HUES64 (cell line): ENCODE measurements at regions not wholly inside any gene's neighbourhood (a gene's known extent, or its start where the extent isn't known, plus 50 kb on each side); places are given as distances from the start of the nearest gene placed in this dataset.

ENCODE experiments used
- H3K27ac ChIP-seq: 2 replicates; pipeline ENCODE4 v1.7.0; 2013; ENCODE audit warnings: low read depth, low read length, inconsistent platforms
- H3K27me3 ChIP-seq: 2 replicates; pipeline ENCODE4 v1.6.1; 2013; ENCODE audit warnings: mild to moderate bottlenecking, low read length; ENCODE audit not compliant: insufficient read depth
- H3K36me3 ChIP-seq: 2 replicates; pipeline ENCODE4 v1.6.1; 2013; ENCODE audit warnings: mild to moderate bottlenecking, low read length; ENCODE audit not compliant: insufficient read depth
- H3K4me1 ChIP-seq: 2 replicates; pipeline ENCODE4 v1.6.1; 2013; ENCODE audit warnings: mild to moderate bottlenecking, low read length, moderate library complexity; ENCODE audit not compliant: insufficient read depth
- H3K4me3 ChIP-seq: 2 replicates; pipeline ENCODE4 v1.5.1; 2013; ENCODE audit warnings: mild to moderate bottlenecking, low read length, moderate library complexity
- H3K9ac ChIP-seq: 2 replicates; pipeline ENCODE4 v1.6.1; 2013; ENCODE audit warnings: mild to moderate bottlenecking, low read depth, low read length
- H3K9me3 ChIP-seq: 2 replicates; pipeline ENCODE4 v1.6.1; 2013; ENCODE audit warnings: low read depth, low read length; ENCODE audit not compliant: insufficient read depth
- WGBS: fragments of 150-250, 120-280 bp; methylation state at CpG from one replicate; pipeline ENCODE4 v1.1.7; 2013; ENCODE audit warnings: missing lambda C conversion rate; 5-methylcytosine and 5-hydroxymethylcytosine counted together

GRCh38 chr10:10644676-10645385 is 372.8 kb upstream of the CELF2 start:
- Histone ChIP-seq H3K9ac (no peak overlapping the region), H3K9me3 (no peaks in the 10 kb centered on the region), H3K4me3 (no peak overlapping the region), H3K27ac (no peak overlapping the region), H3K4me1 (peaks cover 27% of the 10 kb centered on the region), H3K27me3 (no peaks in the 10 kb centered on the region), H3K36me3 (no peaks in the 10 kb centered on the region)
- WGBS: 85% methylated on average over 9 of the region's 9 CpGs

- Histone ChIP-seq H3K36me3 (no peaks in the 10 kb centered on the region), H3K27ac (no peak overlapping the region), H3K27me3 (no peaks in the 10 kb centered on the region), H3K4me3 (no peak overlapping the region), H3K4me1 (peaks cover 19% of the 10 kb centered on the region), H3K9me3 (no peaks in the 10 kb centered on the region), H3K9ac (no peak overlapping the region)
- 77% methylated on average over 7 of the region's 7 CpGs for WGBS
Observed at GRCh38 chr10:10647331-10647730, 370.3 kb upstream of the CELF2 start.

- Histone ChIP-seq H3K36me3 (no peaks in the 10 kb centered on the region), H3K4me1 (no peaks in the 10 kb centered on the region), H3K4me3 (no peak overlapping the region), H3K9ac (no peak overlapping the region), H3K27me3 (no peaks in the 10 kb centered on the region), H3K27ac (no peak overlapping the region), H3K9me3 (no peaks in the 10 kb centered on the region)
- WGBS: 93% methylated on average over 4 of the region's 6 CpGs
Observed at GRCh38 chr10:10657139-10657760, 360.4 kb upstream of the CELF2 start.

GRCh38 chr10:10658172-10658785 is 359.4 kb upstream of the CELF2 start:
- Histone ChIP-seq H3K36me3 (no peaks in the 10 kb centered on the region), H3K4me1 (no peaks in the 10 kb centered on the region), H3K4me3 (no peak overlapping the region), H3K27me3 (no peaks in the 10 kb centered on the region), H3K9ac (no peak overlapping the region), H3K27ac (no peak overlapping the region), H3K9me3 (no peaks in the 10 kb centered on the region)

- Histone ChIP-seq H3K36me3 (no peaks in the 10 kb centered on the region), H3K9me3 (no peaks in the 10 kb centered on the region), H3K27me3 (no peaks in the 10 kb centered on the region), H3K4me3 (no peak overlapping the region), H3K4me1 (no peaks in the 10 kb centered on the region), H3K27ac (no peak overlapping the region), H3K9ac (no peak overlapping the region)
- no CpG with 5 or more reads among the region's 1 CpG for whole genome bisulfite sequencing
Observed at GRCh38 chr10:10660054-10660453, 357.6 kb upstream of the CELF2 start.

- Histone ChIP-seq H3K9ac (no peak overlapping the region), H3K4me3 (no peak overlapping the region), H3K27ac (no peak overlapping the region), H3K27me3 (no peaks in the 10 kb centered on the region), H3K36me3 (no peaks in the 10 kb centered on the region), H3K9me3 (no peaks in the 10 kb centered on the region), H3K4me1 (no peaks in the 10 kb centered on the region)
- WGBS: 95% methylated on average over 4 of the region's 4 CpGs
Observed at GRCh38 chr10:10661176-10661575, 356.5 kb upstream of the CELF2 start.

GRCh38 chr10:10662716-10663408 is 354.8 kb upstream of the CELF2 start:
- Histone ChIP-seq H3K27ac (no peak overlapping the region), H3K9ac (no peak overlapping the region), H3K36me3 (no peaks in the 10 kb centered on the region), H3K4me1 (no peaks in the 10 kb centered on the region), H3K4me3 (no peak overlapping the region), H3K9me3 (no peaks in the 10 kb centered on the region), H3K27me3 (no peaks in the 10 kb centered on the region)
- WGBS: 91% methylated on average over 6 of the region's 6 CpGs

- H3K4me3 ChIP-seq: no peak overlapping the region
- H3K9ac ChIP-seq: no peak overlapping the region
- H3K9me3 ChIP-seq: no peaks in the 10 kb centered on the region
- no peaks in the 10 kb centered on the region for H3K27me3 ChIP-seq
- no peaks in the 10 kb centered on the region for H3K4me1 ChIP-seq
- H3K36me3 ChIP-seq: no peaks in the 10 kb centered on the region
- WGBS: 95% methylated on average over 3 of the region's 3 CpGs
- H3K27ac ChIP-seq: no peak overlapping the region
Observed at GRCh38 chr10:10663622-10664021, 354.1 kb upstream of the CELF2 start.

GRCh38 chr10:10665750-10666149 is 351.9 kb upstream of the CELF2 start:
- WGBS: 96% methylated on average over 6 of the region's 6 CpGs
- Histone ChIP-seq H3K27ac (no peak overlapping the region), H3K9ac (no peak overlapping the region), H3K4me1 (no peaks in the 10 kb centered on the region), H3K36me3 (no peaks in the 10 kb centered on the region), H3K27me3 (no peaks in the 10 kb centered on the region), H3K4me3 (no peak overlapping the region), H3K9me3 (no peaks in the 10 kb centered on the region)

GRCh38 chr10:10667466-10667865 is 350.2 kb upstream of the CELF2 start:
- no peak overlapping the region for H3K27ac ChIP-seq
- no peak overlapping the region for H3K4me3 ChIP-seq
- no peaks in the 10 kb centered on the region for H3K4me1 ChIP-seq
- H3K9me3 ChIP-seq: 0 out of 2 replicates have a peak, but pooled peaks cover under 1% of the 10 kb centered on the region
- no peaks in the 10 kb centered on the region for H3K36me3 ChIP-seq
- H3K27me3 ChIP-seq: no peaks in the 10 kb centered on the region
- no peak overlapping the region for H3K9ac ChIP-seq
- 94% methylated on average over 4 of the region's 5 CpGs for WGBS

- Histone ChIP-seq H3K27ac (no peak overlapping the region), H3K9me3 (peaks cover 13% of the 10 kb centered on the region; the same call in 1 of the 2 replicates), H3K36me3 (no peaks in the 10 kb centered on the region), H3K4me3 (no peak overlapping the region), H3K9ac (no peak overlapping the region), H3K27me3 (no peaks in the 10 kb centered on the region), H3K4me1 (no peaks in the 10 kb centered on the region)
- 100% methylated on average over 1 of the region's 1 CpG for WGBS
Observed at GRCh38 chr10:10676972-10677371, 340.7 kb upstream of the CELF2 start.
